Choroid plexus epithelial cell (primary cell): ENCODE measurements at regions not wholly inside any gene's neighbourhood (a gene's known extent, or its start where the extent isn't known, plus 50 kb on each side); places are given as distances from the start of the nearest gene placed in this dataset.
A peak's percentile ranks its signal among the peaks of the same experiment; 100 is the strongest.
"Not testable (repeated sequence)": the region's sequence is repeated elsewhere in the genome, so short reads cannot be mapped to it uniquely, and the experiment has no call there.

Experiments
- DNase-seq: peaks from one replicate; pipeline ENCODE4 v3.0.0-alpha.2; 2010; ENCODE audit warnings: low read depth
- H3K4me3 ChIP-seq: 2 replicates; pipeline ENCODE4 v1.5.1; 2011; ENCODE audit warnings: low read depth, mild to moderate bottlenecking, control low read depth, low read length, moderate library complexity
- CTCF ChIP-seq: conservative IDR thresholded peaks from 2 replicates; pipeline ENCODE4 v1.5.1; 2011; ENCODE audit warnings: low read depth, mild to moderate bottlenecking, control low read depth, inconsistent platforms, low read length, moderate library complexity

- TF ChIP-seq CTCF: no peak
- no peak overlapping the region for H3K4me3 ChIP-seq
- no peak for DNase-seq
Measured at GRCh38 chrX:3415011-3415410, 68.6 kb upstream of the MXRA5 start.

DNA sequence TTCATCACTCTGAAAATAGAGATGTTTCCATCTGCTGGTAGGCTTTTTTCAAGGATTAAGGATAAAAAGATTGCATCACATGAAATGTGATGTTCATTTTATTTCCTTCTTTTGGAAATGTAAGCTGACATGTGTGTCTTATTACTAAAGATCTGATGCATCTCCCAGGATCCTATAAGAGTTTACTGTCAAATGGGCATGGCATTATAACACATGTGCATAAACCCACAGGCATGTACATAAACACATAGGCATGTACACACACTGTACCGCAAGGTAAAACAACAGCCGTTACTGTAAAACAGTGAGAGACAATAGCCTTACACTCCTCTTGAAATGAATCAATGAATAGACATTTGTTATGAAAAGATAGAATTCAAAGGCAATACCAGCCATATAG is 65.2 kb upstream of the MXRA5 start:
- not testable (repeated sequence) for DNase-seq, H3K4me3 ChIP-seq

DNA sequence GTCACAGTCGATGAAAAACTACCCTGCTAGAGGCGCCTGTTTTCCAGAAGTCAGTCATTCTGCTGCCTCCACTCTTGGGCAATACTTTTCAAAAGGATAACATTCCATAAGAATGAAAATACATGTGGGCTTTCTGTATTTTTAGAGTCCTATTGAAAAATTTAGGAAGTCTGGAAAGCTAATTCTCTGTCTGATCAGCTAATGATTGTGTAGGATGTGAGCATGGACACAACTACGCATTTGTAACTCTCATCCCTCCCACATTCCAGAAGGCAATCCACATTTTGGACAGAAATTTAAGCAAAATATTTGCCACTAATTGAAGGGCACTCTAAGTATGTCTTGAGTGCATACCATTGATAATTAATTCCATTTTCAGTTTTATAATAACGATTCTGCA is 63.5 kb upstream of the MXRA5 start:
- DNase-seq, H3K4me3 ChIP-seq: not testable (repeated sequence)

GRCh38 chrX:3407781-3408180 is 61.3 kb upstream of the MXRA5 start:
- DNase-seq: no peak
- no peak overlapping the region for H3K4me3 ChIP-seq
- TF ChIP-seq CTCF: no peak

DNA sequence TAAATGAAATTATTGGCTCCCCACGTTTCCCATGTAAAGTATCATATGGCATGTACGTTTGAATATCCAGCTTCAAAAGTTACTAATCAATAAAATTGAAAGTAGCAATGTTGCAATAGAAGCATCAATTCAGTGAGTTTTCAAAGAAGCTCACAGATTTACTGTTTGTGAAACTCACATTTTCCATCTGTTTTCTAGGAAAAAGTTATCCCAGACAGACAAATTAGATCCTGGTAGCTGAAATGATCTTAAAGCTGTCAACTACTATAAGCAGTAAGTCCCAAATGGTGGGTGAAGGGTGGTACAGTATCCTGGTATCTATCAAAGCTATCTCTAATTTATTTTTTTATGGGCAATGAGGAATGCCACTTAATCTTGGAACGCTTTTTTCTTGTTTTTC is 60.7 kb upstream of the MXRA5 start:
- no peak for TF ChIP-seq CTCF
- DNase-seq: no peak
- H3K4me3 ChIP-seq: no peak overlapping the region

GRCh38 chrX:3403748-3404147 is 57.3 kb upstream of the MXRA5 start:
- DNase-seq: peak; percentile 1
- TF ChIP-seq CTCF: no peak
- no peak overlapping the region for H3K4me3 ChIP-seq
